Endodermal cell (in vitro differentiated cells): ENCODE measurements at regions not wholly inside any gene's neighbourhood (a gene's known extent, or its start where the extent isn't known, plus 50 kb on each side); places are given as distances from the start of the nearest gene placed in this dataset.

Experiments
- DNase-seq: peaks from one replicate; pipeline ENCODE4 v3.0.0-alpha.2; 2017
- H3K27ac ChIP-seq: 2 replicates; pipeline ENCODE4 v1.5.1; 2013; ENCODE audit warnings: mild to moderate bottlenecking, low read depth, low read length, moderate library complexity
- H3K27me3 ChIP-seq: 2 replicates; pipeline ENCODE4 v1.6.1; 2013; ENCODE audit warnings: mild to moderate bottlenecking, low read length, moderate library complexity; ENCODE audit not compliant: insufficient read depth, control insufficient read depth, poor library complexity, severe bottlenecking
- H3K36me3 ChIP-seq: 2 replicates; pipeline ENCODE4 v1.7.0; 2013; ENCODE audit warnings: mild to moderate bottlenecking, low read length, moderate library complexity; ENCODE audit not compliant: control insufficient read depth, insufficient read depth
- H3K4me1 ChIP-seq: one replicate; pipeline ENCODE4 v1.7.0; 2013; ENCODE audit warnings: low read length; ENCODE audit not compliant: control insufficient read depth, insufficient read depth
- H3K4me3 ChIP-seq: 2 replicates; pipeline ENCODE4 v1.5.1; 2013; ENCODE audit warnings: mild to moderate bottlenecking, low read length, moderate library complexity
- H3K9ac ChIP-seq: 2 replicates; pipeline ENCODE4 v1.6.1; 2013; ENCODE audit warnings: mild to moderate bottlenecking, low read length, moderate library complexity; ENCODE audit not compliant: poor library complexity, severe bottlenecking; ENCODE audit errors: extremely low read depth
- H3K9me3 ChIP-seq: 2 replicates; pipeline ENCODE4 v1.6.1; 2013; ENCODE audit warnings: mild to moderate bottlenecking, low read length, moderate library complexity; ENCODE audit not compliant: control insufficient read depth
- H3K27ac Mint-ChIP-seq: 2 replicates; pipeline ENCODE4 v1.8.0; 2020; ENCODE audit warnings: mixed read lengths
- H3K27me3 Mint-ChIP-seq: 2 replicates; pipeline ENCODE4 v1.8.0; 2021; ENCODE audit warnings: mild to moderate bottlenecking, mixed read lengths; ENCODE audit not compliant: insufficient read depth
- H3K36me3 Mint-ChIP-seq: 2 replicates; pipeline ENCODE4 v1.8.0; 2020; ENCODE audit warnings: low read depth, mixed read lengths
- H3K4me1 Mint-ChIP-seq: 2 replicates; pipeline ENCODE4 v1.8.0; 2020; ENCODE audit warnings: mixed read lengths
- H3K4me3 Mint-ChIP-seq: 2 replicates; pipeline ENCODE4 v1.8.0; 2020; ENCODE audit warnings: mild to moderate bottlenecking, moderate library complexity, mixed read lengths
- H3K9me3 Mint-ChIP-seq: 2 replicates; pipeline ENCODE4 v1.8.0; 2020; ENCODE audit warnings: mild to moderate bottlenecking, mixed read lengths
- WGBS, 2 experiments: methylation state at CpG; one replicate each; pipeline versions ENCODE4 v1.1.5 to v1.1.7; 2013; ENCODE audit warnings: missing lambda C conversion rate in 2 of 2, mixed read lengths in 1 of 2; ENCODE audit not compliant: insufficient coverage in 1 of 2, insufficient read length in 1 of 2; 5-methylcytosine and 5-hydroxymethylcytosine counted together
- TF ChIP-seq, protein P1 (sequence below): fragments of 200-600 bp; sonication (generic); conservative IDR thresholded peaks from 2 replicates; pipeline ENCODE4 v1.5.0; 2021; ENCODE audit warnings: antibody characterized with exemption, mild to moderate bottlenecking

DNA sequence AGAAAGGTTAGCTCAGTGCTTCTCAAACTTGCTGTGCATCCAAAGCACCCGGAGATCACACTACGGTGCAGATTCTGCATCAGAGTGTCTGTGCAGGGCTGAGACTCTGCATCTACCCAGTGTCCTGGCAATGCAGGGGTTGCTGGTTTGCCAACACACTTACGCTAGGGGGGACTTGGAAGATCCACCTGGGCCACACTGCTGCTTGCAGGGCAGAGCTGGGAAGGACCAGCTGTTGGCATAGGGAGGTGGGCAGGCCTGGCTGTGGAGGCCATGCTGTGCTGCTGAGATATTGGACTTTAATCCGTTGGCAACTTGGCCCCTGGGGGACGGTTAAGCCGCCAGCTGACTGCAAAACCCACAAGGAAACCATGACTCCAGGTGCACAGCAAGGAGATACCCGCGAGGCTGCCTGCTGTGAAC, 397.6 kb upstream of the HS6ST1 start:
- Histone ChIP-seq H3K4me3 (no peak overlapping the region), H3K27me3 (no peaks in the 10 kb centered on the region), H3K36me3 (no peaks in the 10 kb centered on the region), H3K4me1 (no peaks in the 10 kb centered on the region), H3K9me3 (no peaks in the 10 kb centered on the region), H3K9ac (no peak overlapping the region), H3K27ac (no peak overlapping the region)
- Mint-ChIP-seq H3K4me1 (no peaks in the 10 kb centered on the region), H3K27ac (no peak overlapping the region), H3K36me3 (no peaks in the 10 kb centered on the region), H3K9me3 (no peaks in the 10 kb centered on the region), H3K4me3 (no peak overlapping the region), H3K27me3 (peaks cover 2% of the 10 kb centered on the region)
- no peak for DNase-seq
- 94 to 100% methylated on average over 3 to 8 of the region's 8 CpGs for WGBS, 2 experiments
- TF ChIP-seq, protein P1, sequence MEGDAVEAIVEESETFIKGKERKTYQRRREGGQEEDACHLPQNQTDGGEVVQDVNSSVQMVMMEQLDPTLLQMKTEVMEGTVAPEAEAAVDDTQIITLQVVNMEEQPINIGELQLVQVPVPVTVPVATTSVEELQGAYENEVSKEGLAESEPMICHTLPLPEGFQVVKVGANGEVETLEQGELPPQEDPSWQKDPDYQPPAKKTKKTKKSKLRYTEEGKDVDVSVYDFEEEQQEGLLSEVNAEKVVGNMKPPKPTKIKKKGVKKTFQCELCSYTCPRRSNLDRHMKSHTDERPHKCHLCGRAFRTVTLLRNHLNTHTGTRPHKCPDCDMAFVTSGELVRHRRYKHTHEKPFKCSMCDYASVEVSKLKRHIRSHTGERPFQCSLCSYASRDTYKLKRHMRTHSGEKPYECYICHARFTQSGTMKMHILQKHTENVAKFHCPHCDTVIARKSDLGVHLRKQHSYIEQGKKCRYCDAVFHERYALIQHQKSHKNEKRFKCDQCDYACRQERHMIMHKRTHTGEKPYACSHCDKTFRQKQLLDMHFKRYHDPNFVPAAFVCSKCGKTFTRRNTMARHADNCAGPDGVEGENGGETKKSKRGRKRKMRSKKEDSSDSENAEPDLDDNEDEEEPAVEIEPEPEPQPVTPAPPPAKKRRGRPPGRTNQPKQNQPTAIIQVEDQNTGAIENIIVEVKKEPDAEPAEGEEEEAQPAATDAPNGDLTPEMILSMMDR: no peak

DNA sequence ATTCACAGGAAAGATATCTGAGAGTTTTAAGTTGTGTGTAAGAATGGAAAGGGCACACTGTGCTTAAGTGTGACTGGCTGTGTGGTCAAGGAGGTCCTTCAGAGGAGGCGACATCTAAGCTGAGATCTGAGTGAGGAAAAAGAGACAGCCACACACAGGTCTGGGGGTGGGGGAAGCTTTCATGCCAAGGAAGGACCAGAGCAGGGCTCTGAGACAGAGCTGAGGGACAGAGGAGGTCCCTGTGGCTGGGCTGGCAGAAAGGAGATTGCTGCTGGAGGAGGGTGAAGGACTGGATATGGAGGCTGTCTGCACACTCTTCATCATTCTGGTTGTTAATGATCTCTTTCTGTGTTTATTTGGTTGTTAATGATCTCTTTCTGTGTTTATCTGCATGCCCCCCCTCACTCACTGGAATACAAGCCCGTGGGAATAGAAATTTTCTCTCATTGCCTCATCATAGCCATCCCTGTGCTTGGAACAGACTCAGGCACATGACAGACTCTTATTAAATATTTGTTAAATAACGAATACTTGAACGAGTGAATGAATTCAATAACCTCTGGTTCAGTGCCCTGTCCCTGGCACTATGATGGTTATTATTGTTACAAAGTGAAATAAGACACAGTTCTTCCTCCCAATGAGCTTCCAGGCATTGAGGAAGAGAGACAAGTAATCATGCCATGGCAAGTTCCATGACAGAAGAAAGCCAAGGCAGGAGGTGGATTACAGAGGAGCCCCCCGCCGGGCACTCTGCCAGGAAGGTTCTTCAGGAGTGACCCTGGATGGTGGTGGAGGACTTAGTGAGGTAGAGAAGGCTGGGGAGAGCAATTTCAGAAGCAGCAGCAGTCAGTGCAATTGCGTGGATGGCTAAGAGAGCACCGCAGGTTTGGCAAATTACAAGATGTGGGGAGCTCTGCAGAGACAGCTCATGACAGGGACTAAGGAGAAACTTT, 399.4 kb upstream of the HS6ST1 start:
- 93 to 98% methylated on average over 5 to 8 of the region's 8 CpGs for WGBS, 2 experiments

DNA sequence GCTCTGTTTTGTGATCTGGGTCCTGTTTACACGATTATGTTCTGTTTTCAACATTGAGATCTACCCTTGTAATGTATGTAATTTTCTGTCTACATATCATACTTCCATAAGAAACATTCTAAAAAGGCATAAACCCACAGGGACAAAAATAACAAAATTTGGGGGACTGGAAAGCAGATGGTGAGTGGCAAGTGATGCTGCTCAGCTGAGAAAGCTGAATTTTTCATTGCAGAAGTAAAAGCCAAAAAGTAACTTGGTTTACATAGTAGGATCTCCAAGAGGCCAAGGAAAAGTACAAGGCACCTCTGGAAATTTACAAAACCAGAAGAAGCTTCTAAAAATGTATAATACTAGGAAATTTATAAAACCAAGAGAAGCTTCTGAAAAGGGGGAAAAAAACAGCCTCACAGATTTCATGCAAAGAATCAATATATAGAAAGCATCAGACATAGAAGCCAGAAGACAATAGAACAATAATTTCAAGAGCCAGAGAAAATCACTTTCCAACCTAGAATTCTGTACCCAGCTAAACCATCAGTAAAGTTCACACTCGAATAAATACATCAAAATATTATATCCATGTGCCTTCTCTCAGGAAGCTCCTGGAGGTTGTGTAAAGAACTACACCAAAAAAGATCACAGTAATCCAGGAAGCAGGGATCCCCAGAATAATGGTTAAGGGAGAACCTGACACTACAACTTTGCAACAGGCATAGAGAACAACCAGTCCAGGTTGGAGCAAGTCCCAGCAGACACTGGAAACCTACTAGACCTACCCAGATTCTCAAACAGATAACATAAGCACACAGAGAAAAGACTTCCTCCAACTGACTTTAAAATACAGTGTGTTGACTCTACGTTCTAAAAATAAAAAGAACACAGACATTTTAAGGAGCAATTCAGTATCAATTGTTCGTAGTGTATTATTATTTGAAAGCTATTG, 401.7 kb upstream of the HS6ST1 start:
- DNase-seq: no peak
- H3K36me3 ChIP-seq: no peaks in the 10 kb centered on the region
- H3K27ac ChIP-seq: no peak overlapping the region
- Mint-ChIP-seq H3K4me3 (no peak overlapping the region), H3K4me1 (no peaks in the 10 kb centered on the region), H3K9me3 (no peaks in the 10 kb centered on the region), H3K27ac (no peak overlapping the region), H3K36me3 (no peaks in the 10 kb centered on the region), H3K27me3 (peaks cover 2% of the 10 kb centered on the region)
- no peak overlapping the region for H3K9ac ChIP-seq
- H3K9me3 ChIP-seq: no peaks in the 10 kb centered on the region
- no peaks in the 10 kb centered on the region for H3K4me1 ChIP-seq
- H3K4me3 ChIP-seq: no peak overlapping the region
- TF ChIP-seq, protein P1: peak; percentile 58
- 96 to 100% methylated on average over 1 to 4 of the region's 4 CpGs for WGBS, 2 experiments
- no peaks in the 10 kb centered on the region for H3K27me3 ChIP-seq

More for the DNA sequence above, 399.4 kb upstream of the HS6ST1 start:
- H3K27ac ChIP-seq: no peak overlapping the region
- Mint-ChIP-seq H3K4me3 (no peak overlapping the region), H3K27me3 (peaks cover 2% of the 10 kb centered on the region), H3K27ac (no peak overlapping the region), H3K36me3 (no peaks in the 10 kb centered on the region), H3K4me1 (no peaks in the 10 kb centered on the region), H3K9me3 (no peaks in the 10 kb centered on the region)
- H3K9me3 ChIP-seq: no peaks in the 10 kb centered on the region
- no peaks in the 10 kb centered on the region for H3K4me1 ChIP-seq
- TF ChIP-seq, protein P1: no peak
- H3K36me3 ChIP-seq: no peaks in the 10 kb centered on the region
- no peak overlapping the region for H3K9ac ChIP-seq
- no peak overlapping the region for H3K4me3 ChIP-seq
- H3K27me3 ChIP-seq: no peaks in the 10 kb centered on the region
- no peak for DNase-seq
